ENCODE measurements at regions not wholly inside any gene's neighbourhood (a gene's known extent, or its start where the extent isn't known, plus 50 kb on each side); places are given as distances from the start of the nearest gene placed in this dataset.

GRCh38 chr12:116636608-116637519 lies 77.7 kb downstream of the MAP1LC3B2 start (continued):
- TF ChIP-seq RNF2 (IDR thresholded peaks at IDR 0.05; ENCODE audit: borderline replicate concordance, low read depth, low read length, missing control alignments, poor library complexity, severe bottlenecking) (no peak), CHD2 (IDR thresholded peaks at IDR 0.05; ENCODE audit: low read length) (no peak), BACH1 (IDR thresholded peaks at IDR 0.05; ENCODE audit: low read length) (no peak), NANOG (IDR thresholded peaks at IDR 0.05; ENCODE audit: insufficient read depth, low read depth, low read length, poor library complexity, severe bottlenecking) (no peak), MAX (IDR thresholded peaks at IDR 0.05) (no peak), SIRT6 (IDR thresholded peaks at IDR 0.05; ENCODE audit: low read length) (no peak)

Measured in H1 (cell line).